ENCODE measurements at regions not wholly inside any gene's neighbourhood (a gene's known extent, or its start where the extent isn't known, plus 50 kb on each side); places are given as distances from the start of the nearest gene placed in this dataset.

DNA sequence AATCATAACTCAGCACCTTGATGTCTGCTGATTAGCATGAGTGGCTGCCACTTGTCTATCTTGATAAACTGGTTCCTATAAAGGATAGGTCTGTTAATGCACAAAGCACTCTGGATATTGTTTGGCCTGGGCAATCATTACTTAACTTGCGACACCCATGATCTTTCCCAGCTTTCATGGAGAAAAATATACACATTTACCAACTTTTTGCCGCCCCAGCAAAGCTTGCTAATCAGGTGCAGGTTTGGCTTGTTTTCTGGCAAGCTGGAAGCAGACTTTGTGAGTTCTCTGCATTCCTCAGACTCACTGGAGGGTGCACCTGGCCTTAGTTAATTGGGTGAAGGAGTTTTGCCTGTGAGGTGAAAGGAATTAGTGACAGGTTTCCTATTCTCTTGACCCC lies 1126.4 kb upstream of the FLRT2 start:
- Histone ChIP-seq H3K27me3 (ENCODE audit: control insufficient read depth, insufficient read depth, low read length) (no peaks in the 10 kb centered on the region), H3K9me3 (ENCODE audit: control insufficient read depth, insufficient read depth, low read depth, low read length) (no peaks in the 10 kb centered on the region), H3K4me1 (ENCODE audit: control insufficient read depth, insufficient read depth, low read length) (no peaks in the 10 kb centered on the region), H3K36me3 (ENCODE audit: control insufficient read depth, insufficient read depth, low read length) (no peaks in the 10 kb centered on the region), H3K4me3 (ENCODE audit: low read depth in 2 of 2, low read length in 2 of 2) (no peak overlapping the region), H3K27ac (ENCODE audit: low read length) (no peak overlapping the region)
- BruUV-seq (replicated peaks) = no TSS peak
- DNase-seq (ENCODE audit: low read depth, low spot score) (no peak), ATAC-seq (no peak)
- intact Hi-C loops (cut with micrococcal nuclease; ENCODE audit: unreplicated experiment) = no loop called here
- in situ Hi-C loops (cut with HindIII; ENCODE audit: low pct_unique_long_range_greater_than_20kb, low sequenced_read_pairs) = no loop called here
- TF ChIP-seq, protein P1, sequence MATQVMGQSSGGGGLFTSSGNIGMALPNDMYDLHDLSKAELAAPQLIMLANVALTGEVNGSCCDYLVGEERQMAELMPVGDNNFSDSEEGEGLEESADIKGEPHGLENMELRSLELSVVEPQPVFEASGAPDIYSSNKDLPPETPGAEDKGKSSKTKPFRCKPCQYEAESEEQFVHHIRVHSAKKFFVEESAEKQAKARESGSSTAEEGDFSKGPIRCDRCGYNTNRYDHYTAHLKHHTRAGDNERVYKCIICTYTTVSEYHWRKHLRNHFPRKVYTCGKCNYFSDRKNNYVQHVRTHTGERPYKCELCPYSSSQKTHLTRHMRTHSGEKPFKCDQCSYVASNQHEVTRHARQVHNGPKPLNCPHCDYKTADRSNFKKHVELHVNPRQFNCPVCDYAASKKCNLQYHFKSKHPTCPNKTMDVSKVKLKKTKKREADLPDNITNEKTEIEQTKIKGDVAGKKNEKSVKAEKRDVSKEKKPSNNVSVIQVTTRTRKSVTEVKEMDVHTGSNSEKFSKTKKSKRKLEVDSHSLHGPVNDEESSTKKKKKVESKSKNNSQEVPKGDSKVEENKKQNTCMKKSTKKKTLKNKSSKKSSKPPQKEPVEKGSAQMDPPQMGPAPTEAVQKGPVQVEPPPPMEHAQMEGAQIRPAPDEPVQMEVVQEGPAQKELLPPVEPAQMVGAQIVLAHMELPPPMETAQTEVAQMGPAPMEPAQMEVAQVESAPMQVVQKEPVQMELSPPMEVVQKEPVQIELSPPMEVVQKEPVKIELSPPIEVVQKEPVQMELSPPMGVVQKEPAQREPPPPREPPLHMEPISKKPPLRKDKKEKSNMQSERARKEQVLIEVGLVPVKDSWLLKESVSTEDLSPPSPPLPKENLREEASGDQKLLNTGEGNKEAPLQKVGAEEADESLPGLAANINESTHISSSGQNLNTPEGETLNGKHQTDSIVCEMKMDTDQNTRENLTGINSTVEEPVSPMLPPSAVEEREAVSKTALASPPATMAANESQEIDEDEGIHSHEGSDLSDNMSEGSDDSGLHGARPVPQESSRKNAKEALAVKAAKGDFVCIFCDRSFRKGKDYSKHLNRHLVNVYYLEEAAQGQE (IDR thresholded peaks at IDR 0.05; ENCODE audit: insufficient read depth in 1 of 2, low read depth in 2 of 2, low read length in 1 of 2) = no peak
- TF ChIP-seq, protein P2, sequence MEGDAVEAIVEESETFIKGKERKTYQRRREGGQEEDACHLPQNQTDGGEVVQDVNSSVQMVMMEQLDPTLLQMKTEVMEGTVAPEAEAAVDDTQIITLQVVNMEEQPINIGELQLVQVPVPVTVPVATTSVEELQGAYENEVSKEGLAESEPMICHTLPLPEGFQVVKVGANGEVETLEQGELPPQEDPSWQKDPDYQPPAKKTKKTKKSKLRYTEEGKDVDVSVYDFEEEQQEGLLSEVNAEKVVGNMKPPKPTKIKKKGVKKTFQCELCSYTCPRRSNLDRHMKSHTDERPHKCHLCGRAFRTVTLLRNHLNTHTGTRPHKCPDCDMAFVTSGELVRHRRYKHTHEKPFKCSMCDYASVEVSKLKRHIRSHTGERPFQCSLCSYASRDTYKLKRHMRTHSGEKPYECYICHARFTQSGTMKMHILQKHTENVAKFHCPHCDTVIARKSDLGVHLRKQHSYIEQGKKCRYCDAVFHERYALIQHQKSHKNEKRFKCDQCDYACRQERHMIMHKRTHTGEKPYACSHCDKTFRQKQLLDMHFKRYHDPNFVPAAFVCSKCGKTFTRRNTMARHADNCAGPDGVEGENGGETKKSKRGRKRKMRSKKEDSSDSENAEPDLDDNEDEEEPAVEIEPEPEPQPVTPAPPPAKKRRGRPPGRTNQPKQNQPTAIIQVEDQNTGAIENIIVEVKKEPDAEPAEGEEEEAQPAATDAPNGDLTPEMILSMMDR (IDR thresholded peaks at IDR 0.05) = no peak
- no peak for TF ChIP-seq POLR2AphosphoS5 (IDR thresholded peaks at IDR 0.05; ENCODE audit: low read depth, low read length)
- no peak for TF ChIP-seq SIN3A (IDR thresholded peaks at IDR 0.05; ENCODE audit: borderline replicate concordance, insufficient read depth, low read depth, low read length)
- TF ChIP-seq TCF7L2 (IDR thresholded peaks at IDR 0.05; ENCODE audit: low read depth, low read length) = no peak
- ChIA-PET CTCF (no interaction called here), POLR2A (no interaction called here)

DNA sequence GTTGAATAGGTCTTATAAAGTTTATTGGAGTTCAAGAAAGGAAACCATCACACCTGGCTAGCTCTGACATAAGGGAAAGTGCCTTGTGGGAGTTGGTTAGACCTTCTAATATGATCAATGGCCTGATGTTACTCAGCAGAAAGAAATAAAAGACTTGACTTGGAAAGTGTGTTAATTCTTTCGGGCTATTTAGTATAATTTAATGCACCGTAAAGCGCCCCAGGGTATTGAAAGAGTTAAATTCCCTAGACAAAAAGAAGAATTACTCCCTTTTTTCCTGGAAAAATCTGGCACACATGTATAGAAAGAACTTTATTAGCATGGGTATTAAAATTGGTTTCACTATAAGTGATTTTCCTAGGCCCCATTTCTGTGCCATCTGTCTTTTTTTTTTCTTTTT lies 1125.7 kb upstream of the FLRT2 start:
- intact Hi-C loops (cut with micrococcal nuclease; ENCODE audit: unreplicated experiment) = no loop called here
- no peak for TF ChIP-seq POLR2AphosphoS5 (IDR thresholded peaks at IDR 0.05; ENCODE audit: low read depth, low read length)
- no peak for TF ChIP-seq TCF7L2 (IDR thresholded peaks at IDR 0.05; ENCODE audit: low read depth, low read length)
- TF ChIP-seq, protein P1 (IDR thresholded peaks at IDR 0.05; ENCODE audit: insufficient read depth in 1 of 2, low read depth in 2 of 2, low read length in 1 of 2) = no peak
- TF ChIP-seq, protein P2 (IDR thresholded peaks at IDR 0.05) = no peak
- no peak for TF ChIP-seq SIN3A (IDR thresholded peaks at IDR 0.05; ENCODE audit: borderline replicate concordance, insufficient read depth, low read depth, low read length)
- Histone ChIP-seq H3K4me1 (ENCODE audit: control insufficient read depth, insufficient read depth, low read length) (no peaks in the 10 kb centered on the region), H3K27me3 (ENCODE audit: control insufficient read depth, insufficient read depth, low read length) (no peaks in the 10 kb centered on the region), H3K36me3 (ENCODE audit: control insufficient read depth, insufficient read depth, low read length) (no peaks in the 10 kb centered on the region), H3K4me3 (ENCODE audit: low read depth in 2 of 2, low read length in 2 of 2) (no peak overlapping the region), H3K27ac (ENCODE audit: low read length) (no peak overlapping the region), H3K9me3 (ENCODE audit: control insufficient read depth, insufficient read depth, low read depth, low read length) (no peaks in the 10 kb centered on the region)
- no peak for DNase-seq (ENCODE audit: low read depth, low spot score)
- in situ Hi-C loops (cut with HindIII; ENCODE audit: low pct_unique_long_range_greater_than_20kb, low sequenced_read_pairs) = no loop called here
- BruUV-seq (replicated peaks) = no TSS peak
- ChIA-PET POLR2A (no interaction called here), CTCF (no interaction called here)
- ATAC-seq = no peak
